ENCODE measurements at regions not wholly inside any gene's neighbourhood (a gene's known extent, or its start where the extent isn't known, plus 50 kb on each side); places are given as distances from the start of the nearest gene placed in this dataset.

DNA sequence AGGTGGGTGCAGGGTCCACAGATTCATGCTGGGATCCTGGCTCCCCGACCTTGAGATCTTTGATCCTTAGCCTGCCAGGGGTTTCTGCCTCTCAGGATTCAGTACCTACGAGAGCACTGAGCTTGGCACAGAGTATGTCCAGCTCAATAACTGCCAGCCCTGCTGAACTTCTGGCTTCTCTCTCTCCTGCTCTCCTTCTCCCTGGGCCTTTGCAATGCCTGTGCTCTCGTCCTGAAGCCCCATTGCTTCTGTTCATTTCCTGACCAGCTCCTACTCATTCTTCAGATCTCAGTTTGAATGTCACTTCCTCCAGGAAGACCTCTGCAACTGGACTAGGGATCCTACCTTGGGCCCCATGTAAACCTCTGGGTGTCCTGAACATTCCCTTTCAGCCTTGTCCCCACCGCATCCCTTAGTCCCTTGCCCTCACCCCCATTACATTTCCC is 113.8 kb upstream of the HAAO start:
- TF ChIP-seq EZH2phosphoT487 (IDR thresholded peaks at IDR 0.05; ENCODE audit: low read depth) = no peak
- TF ChIP-seq, protein P1, sequence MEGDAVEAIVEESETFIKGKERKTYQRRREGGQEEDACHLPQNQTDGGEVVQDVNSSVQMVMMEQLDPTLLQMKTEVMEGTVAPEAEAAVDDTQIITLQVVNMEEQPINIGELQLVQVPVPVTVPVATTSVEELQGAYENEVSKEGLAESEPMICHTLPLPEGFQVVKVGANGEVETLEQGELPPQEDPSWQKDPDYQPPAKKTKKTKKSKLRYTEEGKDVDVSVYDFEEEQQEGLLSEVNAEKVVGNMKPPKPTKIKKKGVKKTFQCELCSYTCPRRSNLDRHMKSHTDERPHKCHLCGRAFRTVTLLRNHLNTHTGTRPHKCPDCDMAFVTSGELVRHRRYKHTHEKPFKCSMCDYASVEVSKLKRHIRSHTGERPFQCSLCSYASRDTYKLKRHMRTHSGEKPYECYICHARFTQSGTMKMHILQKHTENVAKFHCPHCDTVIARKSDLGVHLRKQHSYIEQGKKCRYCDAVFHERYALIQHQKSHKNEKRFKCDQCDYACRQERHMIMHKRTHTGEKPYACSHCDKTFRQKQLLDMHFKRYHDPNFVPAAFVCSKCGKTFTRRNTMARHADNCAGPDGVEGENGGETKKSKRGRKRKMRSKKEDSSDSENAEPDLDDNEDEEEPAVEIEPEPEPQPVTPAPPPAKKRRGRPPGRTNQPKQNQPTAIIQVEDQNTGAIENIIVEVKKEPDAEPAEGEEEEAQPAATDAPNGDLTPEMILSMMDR (IDR thresholded peaks at IDR 0.05; ENCODE audit: low read depth, low read length) = no peak
